ENCODE measurements at regions not wholly inside any gene's neighbourhood (a gene's known extent, or its start where the extent isn't known, plus 50 kb on each side); places are given as distances from the start of the nearest gene placed in this dataset.

DNA sequence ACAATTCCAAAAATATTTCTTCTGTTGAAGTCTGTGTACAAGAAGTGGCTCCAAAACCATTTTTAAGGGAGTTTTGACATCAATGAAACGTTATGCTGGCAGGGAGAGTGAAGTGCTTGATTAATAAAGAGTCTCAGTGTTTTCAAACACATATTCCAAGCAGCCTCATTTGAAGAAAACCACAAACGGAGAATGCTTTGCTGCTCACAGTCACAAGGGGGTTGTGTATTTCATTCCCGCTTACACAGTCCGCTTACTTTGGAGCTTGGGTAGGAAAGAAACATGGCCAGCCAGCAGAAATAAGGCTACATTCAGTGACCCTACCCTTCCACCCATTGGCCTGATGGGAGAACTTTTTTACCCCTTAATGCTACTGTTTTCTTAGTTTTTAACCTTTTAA, 586.2 kb downstream of the RAB28 start:
- Histone ChIP-seq H3K4me3 (no peak overlapping the region), H3K36me3 (no peaks in the 10 kb centered on the region), H3K27me3 (no peaks in the 10 kb centered on the region), H3K27ac (no peak overlapping the region), H3K4me1 (no peaks in the 10 kb centered on the region), H3K9me3 (no peaks in the 10 kb centered on the region)
- no peak for ATAC-seq
- intact Hi-C loops (cut with DNase I): no loop called here
- TF ChIP-seq, protein P1, sequence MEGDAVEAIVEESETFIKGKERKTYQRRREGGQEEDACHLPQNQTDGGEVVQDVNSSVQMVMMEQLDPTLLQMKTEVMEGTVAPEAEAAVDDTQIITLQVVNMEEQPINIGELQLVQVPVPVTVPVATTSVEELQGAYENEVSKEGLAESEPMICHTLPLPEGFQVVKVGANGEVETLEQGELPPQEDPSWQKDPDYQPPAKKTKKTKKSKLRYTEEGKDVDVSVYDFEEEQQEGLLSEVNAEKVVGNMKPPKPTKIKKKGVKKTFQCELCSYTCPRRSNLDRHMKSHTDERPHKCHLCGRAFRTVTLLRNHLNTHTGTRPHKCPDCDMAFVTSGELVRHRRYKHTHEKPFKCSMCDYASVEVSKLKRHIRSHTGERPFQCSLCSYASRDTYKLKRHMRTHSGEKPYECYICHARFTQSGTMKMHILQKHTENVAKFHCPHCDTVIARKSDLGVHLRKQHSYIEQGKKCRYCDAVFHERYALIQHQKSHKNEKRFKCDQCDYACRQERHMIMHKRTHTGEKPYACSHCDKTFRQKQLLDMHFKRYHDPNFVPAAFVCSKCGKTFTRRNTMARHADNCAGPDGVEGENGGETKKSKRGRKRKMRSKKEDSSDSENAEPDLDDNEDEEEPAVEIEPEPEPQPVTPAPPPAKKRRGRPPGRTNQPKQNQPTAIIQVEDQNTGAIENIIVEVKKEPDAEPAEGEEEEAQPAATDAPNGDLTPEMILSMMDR (IDR thresholded peaks at IDR 0.05): no peak
- no peak for DNase-seq

DNA sequence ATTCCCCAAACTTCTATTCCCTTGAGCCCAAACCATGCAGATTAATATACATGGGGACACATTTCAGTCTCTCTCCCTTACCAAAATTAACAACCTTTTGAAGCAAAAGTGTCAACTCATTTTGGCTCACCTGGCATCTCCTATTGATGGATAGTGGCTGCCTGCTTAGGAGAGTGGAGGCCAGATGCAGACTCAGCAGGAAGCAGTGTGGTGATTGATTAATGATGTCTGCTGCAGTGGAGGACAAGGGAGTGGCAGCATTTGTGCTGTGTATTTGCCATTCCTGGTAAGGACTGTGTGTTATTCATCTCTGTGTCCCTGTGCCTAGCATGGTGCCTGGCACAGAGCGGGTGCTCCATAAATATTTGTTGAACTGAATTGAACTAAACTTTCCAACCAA, 590.1 kb downstream of the RAB28 start:
- ATAC-seq: no peak
- H3K4me3 ChIP-seq: no peak overlapping the region
- no peak for DNase-seq
- H3K9me3 ChIP-seq: no peaks in the 10 kb centered on the region
- TF ChIP-seq, protein P1 (IDR thresholded peaks at IDR 0.05): no peak
- H3K27me3 ChIP-seq: no peaks in the 10 kb centered on the region
- intact Hi-C loops (cut with DNase I): no loop called here
- H3K27ac ChIP-seq: no peak overlapping the region
- H3K36me3 ChIP-seq: no peaks in the 10 kb centered on the region
- no peaks in the 10 kb centered on the region for H3K4me1 ChIP-seq

DNA sequence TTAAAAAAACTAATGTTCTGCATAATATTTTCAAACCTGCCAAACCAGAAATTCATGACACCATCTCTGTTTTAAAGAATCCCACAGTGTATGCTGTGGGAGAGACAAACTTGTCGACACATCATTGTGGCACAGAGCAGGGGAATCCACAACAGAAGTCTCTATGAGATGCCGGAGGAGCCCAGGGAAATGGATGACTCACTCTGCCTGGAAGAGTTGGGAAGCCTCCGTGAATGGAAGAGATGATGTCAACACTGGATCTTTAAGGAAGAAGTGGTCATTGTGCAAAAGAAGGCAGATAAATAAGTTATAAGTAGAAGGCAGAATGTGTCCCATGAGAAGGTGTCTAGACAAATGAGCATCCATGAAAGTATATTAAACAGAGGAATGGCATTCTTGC, 595.1 kb downstream of the RAB28 start:
- intact Hi-C loops (cut with DNase I): no loop called here
- Histone ChIP-seq H3K4me3 (no peak overlapping the region), H3K36me3 (no peaks in the 10 kb centered on the region), H3K27me3 (no peaks in the 10 kb centered on the region), H3K27ac (no peak overlapping the region), H3K9me3 (no peaks in the 10 kb centered on the region), H3K4me1 (no peaks in the 10 kb centered on the region)
- DNase-seq: no peak
- ATAC-seq: no peak
- TF ChIP-seq, protein P1 (IDR thresholded peaks at IDR 0.05): no peak

DNA sequence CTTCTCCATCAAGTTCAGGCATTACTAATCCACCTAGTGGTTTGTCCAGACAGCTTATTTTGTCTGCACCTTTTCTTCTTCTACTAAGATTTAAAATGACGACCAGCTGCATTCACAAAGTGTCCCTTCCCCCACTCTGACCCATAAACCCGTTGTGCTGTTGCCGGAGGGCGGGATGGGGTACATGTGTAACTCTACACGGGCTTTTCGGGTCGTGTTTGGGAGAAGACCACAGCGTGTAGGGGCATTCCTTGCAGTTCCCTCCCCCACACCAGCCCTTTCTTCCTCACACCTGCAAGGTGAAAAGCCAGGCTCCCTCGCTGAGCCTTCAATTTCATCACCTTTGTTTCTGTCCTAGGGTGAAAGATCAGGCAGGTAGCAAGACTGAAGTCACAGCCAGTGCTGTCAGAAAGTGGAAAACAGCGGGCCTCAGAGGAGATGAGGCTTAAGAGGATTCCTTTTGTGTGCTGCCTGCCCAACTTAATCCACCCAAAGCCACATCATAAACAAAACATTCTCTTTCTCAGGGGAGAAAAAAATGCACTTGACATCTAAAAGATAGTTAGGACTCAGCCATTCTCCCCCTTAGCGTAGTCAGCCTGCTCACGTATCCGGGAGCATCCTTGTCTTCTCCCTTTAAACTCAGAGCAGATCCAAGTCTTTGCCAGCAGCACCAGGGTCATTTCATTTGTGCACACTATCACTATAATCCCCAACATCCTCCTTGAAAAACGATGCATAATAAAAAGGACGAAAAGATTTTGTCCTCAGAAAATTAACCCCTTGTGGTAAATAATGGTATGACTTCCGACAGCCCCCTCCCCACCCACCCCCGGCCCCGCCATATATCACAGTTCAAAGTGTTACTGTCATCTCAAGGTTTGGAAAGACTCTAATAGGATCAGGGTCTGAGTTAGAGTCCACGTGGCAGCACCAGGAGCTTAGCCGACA, 599.0 kb downstream of the RAB28 start:
- H3K36me3 ChIP-seq: no peaks in the 10 kb centered on the region
- no peak overlapping the region for H3K4me3 ChIP-seq
- H3K27me3 ChIP-seq: no peaks in the 10 kb centered on the region
- no peak for ATAC-seq
- no peaks in the 10 kb centered on the region for H3K4me1 ChIP-seq
- intact Hi-C loops (cut with DNase I): no loop called here
- TF ChIP-seq, protein P1 (IDR thresholded peaks at IDR 0.05): no peak
- DNase-seq: no peak
- no peaks in the 10 kb centered on the region for H3K9me3 ChIP-seq
- H3K27ac ChIP-seq: no peak overlapping the region

DNA sequence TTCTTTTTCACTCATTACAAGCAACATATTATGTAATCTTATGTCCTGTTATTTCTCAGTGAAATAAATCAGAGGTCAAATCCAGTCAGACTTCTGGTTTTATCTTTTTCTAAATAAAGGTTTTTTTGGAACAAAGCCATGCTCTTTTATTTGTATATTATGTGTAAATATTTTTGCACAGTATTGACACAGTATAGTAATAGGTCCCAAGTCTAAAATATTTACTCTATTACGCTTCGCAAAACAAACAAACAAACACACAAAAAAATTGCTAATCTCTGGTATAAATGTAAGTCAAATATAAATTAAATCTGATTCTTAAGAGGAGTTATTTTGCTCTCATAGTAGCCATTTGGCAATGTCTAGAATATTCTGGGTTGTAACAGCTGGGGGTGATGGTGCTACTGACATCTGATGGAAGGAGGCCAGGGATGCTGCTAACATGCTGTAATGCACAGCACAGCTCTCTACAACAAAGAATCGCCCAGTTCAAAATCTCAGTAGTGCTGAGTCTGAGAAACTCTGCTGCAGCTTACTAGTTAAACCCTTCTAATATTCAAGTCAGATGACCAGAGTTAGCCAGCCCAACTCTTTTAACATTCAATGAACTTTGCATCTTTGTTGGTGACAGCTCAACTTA, 602.1 kb downstream of the RAB28 start:
- TF ChIP-seq, protein P1 (IDR thresholded peaks at IDR 0.05): no peak
- Histone ChIP-seq H3K27me3 (no peaks in the 10 kb centered on the region), H3K4me1 (no peaks in the 10 kb centered on the region), H3K4me3 (no peak overlapping the region), H3K9me3 (no peaks in the 10 kb centered on the region), H3K27ac (no peak overlapping the region), H3K36me3 (no peaks in the 10 kb centered on the region)
- intact Hi-C loops (cut with DNase I): no loop called here
- ATAC-seq: no peak
- no peak for DNase-seq

Measured in upper lobe of right lung (tissue), 1 donor.